ENCODE measurements at regions not wholly inside any gene's neighbourhood (a gene's known extent, or its start where the extent isn't known, plus 50 kb on each side); places are given as distances from the start of the nearest gene placed in this dataset.

GRCh38 chr2:20132990-20133535 lies 81.6 kb upstream of the LAPTM4A start:
- CTCF ChIA-PET: interaction anchor here (1.4 kb wide), 1 partner anchor 118 kb away, joined by 4 read pairs; no protein-coding TSS in a partner anchor

GRCh38 chr2:20130821-20131645 lies 79.6 kb upstream of the LAPTM4A start:
- Mint-ChIP-seq H3K27me3 (ENCODE audit: low read depth) (no peaks in the 10 kb centered on the region; the same call in 1 of the 2 replicates), H3K36me3 (no peaks in the 10 kb centered on the region), H3K4me3 (no peak overlapping the region), H3K4me1 (peaks cover 11% of the 10 kb centered on the region), H3K27ac (no peak overlapping the region; the same call in 1 of the 2 replicates), H3K9me3 (no peaks in the 10 kb centered on the region)
- POLR2A ChIA-PET: no interaction called here
- CTCF ChIA-PET: interaction anchor here (1.0 to 1.7 kb wide), 2 partner anchors 9 to 100 kb away, joined by 3 read pairs; no protein-coding TSS in a partner anchor
- ATAC-seq (no peak), DNase-seq (ENCODE audit: low spot score) (no peak)
- no peak for TF ChIP-seq CTCF (IDR thresholded peaks at IDR 0.05)
- no peak for TF ChIP-seq STAT6 (CRISPR knock-in tag; conservative IDR thresholded peaks at IDR 0.05; ENCODE audit: low read depth)
- no peak for TF ChIP-seq AFF4 (CRISPR knock-in tag; IDR thresholded peaks at IDR 0.05; ENCODE audit: borderline replicate concordance)
- no peak for TF ChIP-seq TEAD1 (CRISPR knock-in tag; IDR thresholded peaks at IDR 0.05)
- TF ChIP-seq ATF2 (CRISPR knock-in tag; IDR thresholded peaks at IDR 0.05; ENCODE audit: borderline replicate concordance, low read depth): no peak

More at GRCh38 chr2:20132990-20133535, 81.6 kb upstream of the LAPTM4A start:
- Mint-ChIP-seq H3K27ac (no peak overlapping the region), H3K4me1 (peaks cover 25% of the 10 kb centered on the region), H3K36me3 (no peaks in the 10 kb centered on the region), H3K27me3 (ENCODE audit: low read depth) (peaks cover 3% of the 10 kb centered on the region; the same call in 1 of the 2 replicates), H3K9me3 (no peaks in the 10 kb centered on the region), H3K4me3 (no peak overlapping the region)
- POLR2A ChIA-PET: no interaction called here
- no peak for TF ChIP-seq ERG (CRISPR knock-in tag; IDR thresholded peaks at IDR 0.05)
- TF ChIP-seq ZNF423 (CRISPR knock-in tag; IDR thresholded peaks at IDR 0.05): no peak
- no peak for TF ChIP-seq TEAD1 (CRISPR knock-in tag; IDR thresholded peaks at IDR 0.05)
- TF ChIP-seq ZNF416 (CRISPR knock-in tag; IDR thresholded peaks at IDR 0.05): no peak
- TF ChIP-seq IRF2 (CRISPR knock-in tag; IDR thresholded peaks at IDR 0.05; ENCODE audit: borderline replicate concordance, low read depth): no peak
- no peak for TF ChIP-seq E2F5 (CRISPR knock-in tag; IDR thresholded peaks at IDR 0.05)
- TF ChIP-seq CREB1 (CRISPR knock-in tag; IDR thresholded peaks at IDR 0.05): no peak
- TF ChIP-seq ZMAT4 (CRISPR knock-in tag; IDR thresholded peaks at IDR 0.05): no peak
- no peak for TF ChIP-seq OVOL2 (CRISPR knock-in tag; IDR thresholded peaks at IDR 0.05; ENCODE audit: borderline replicate concordance)
- TF ChIP-seq ZNF138 (CRISPR knock-in tag; conservative IDR thresholded peaks at IDR 0.05): no peak
- TF ChIP-seq ZSCAN18 (CRISPR knock-in tag; IDR thresholded peaks at IDR 0.05): no peak
- DNase-seq (ENCODE audit: low spot score) (no peak), ATAC-seq (no peak)
